Activated naive CD8-positive, alpha-beta T cell treated with anti-CD3 and anti-CD28 coated beads, Interleukin-2, amount 10 ng/mL, durations not matched to agents 7 days and 5 days (primary cell): ENCODE measurements at regions not wholly inside any gene's neighbourhood (a gene's known extent, or its start where the extent isn't known, plus 50 kb on each side); places are given as distances from the start of the nearest gene placed in this dataset.

ENCODE experiments used
- ATAC-seq: fragments of 150-1000 bp; cut with Tn5 transposase; one replicate; pipeline ENCODE4 v1.10.0; 2021; ENCODE audit warnings: low read depth, moderate library complexity
- POLR2A ChIA-PET: fragments of 350-600 bp; sonication (Branson Sonifier 250); formaldehyde crosslinking; loops from one replicate; lab custom pipeline; 2021; ENCODE audit warnings: antibody characterized with exemption; lab: Charles Lee
- DNase-seq: peaks from one replicate; pipeline ENCODE4 v3.0.0; 2021
- H3K27ac Mint-ChIP-seq: one replicate; pipeline ENCODE4 v1.8.0; 2022; ENCODE audit warnings: mild to moderate bottlenecking, mixed read lengths
- H3K27me3 Mint-ChIP-seq: one replicate; pipeline ENCODE4 v1.8.0; 2022; ENCODE audit warnings: mild to moderate bottlenecking, moderate library complexity, mixed read lengths
- H3K36me3 Mint-ChIP-seq: one replicate; pipeline ENCODE4 v1.8.0; 2021; ENCODE audit warnings: mild to moderate bottlenecking, mixed read lengths
- H3K4me1 Mint-ChIP-seq: one replicate; pipeline ENCODE4 v1.8.0; 2021; ENCODE audit warnings: mixed read lengths
- H3K4me3 Mint-ChIP-seq: one replicate; pipeline ENCODE4 v1.8.0; 2022; ENCODE audit warnings: mild to moderate bottlenecking, moderate library complexity, mixed read lengths
- H3K9me3 Mint-ChIP-seq: one replicate; pipeline ENCODE4 v1.8.0; 2021; ENCODE audit warnings: mixed read lengths

DNA sequence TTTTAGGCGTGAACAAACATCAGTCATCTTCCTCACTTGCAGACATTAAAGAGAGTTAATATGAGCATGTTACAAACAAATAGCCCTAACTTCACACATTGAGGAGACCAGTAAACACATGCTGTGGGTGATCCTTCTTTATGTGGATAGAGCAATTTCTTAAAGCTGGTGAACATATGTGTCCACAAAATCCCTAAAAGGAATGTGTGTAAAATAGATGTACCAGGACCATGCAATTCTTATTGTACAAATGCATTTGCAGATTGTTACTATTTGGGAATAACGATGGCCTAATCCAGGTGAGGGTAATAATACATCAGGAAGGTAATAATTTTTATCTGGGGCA is 228.9 kb downstream of the ALDH8A1 start:
- no peak overlapping the region for H3K27ac Mint-ChIP-seq
- no peak overlapping the region for H3K4me3 Mint-ChIP-seq
- DNase-seq (no peak), ATAC-seq (no peak)
- peaks cover 10% of the 10 kb centered on the region for H3K27me3 Mint-ChIP-seq
- H3K36me3 Mint-ChIP-seq = no peaks in the 10 kb centered on the region
- H3K9me3 Mint-ChIP-seq = no peaks in the 10 kb centered on the region
- no peaks in the 10 kb centered on the region for H3K4me1 Mint-ChIP-seq
- POLR2A ChIA-PET = no interaction called here

GRCh38 chr6:134720353-134721059 is 229.4 kb downstream of the ALDH8A1 start:
- no peak for DNase-seq

DNA sequence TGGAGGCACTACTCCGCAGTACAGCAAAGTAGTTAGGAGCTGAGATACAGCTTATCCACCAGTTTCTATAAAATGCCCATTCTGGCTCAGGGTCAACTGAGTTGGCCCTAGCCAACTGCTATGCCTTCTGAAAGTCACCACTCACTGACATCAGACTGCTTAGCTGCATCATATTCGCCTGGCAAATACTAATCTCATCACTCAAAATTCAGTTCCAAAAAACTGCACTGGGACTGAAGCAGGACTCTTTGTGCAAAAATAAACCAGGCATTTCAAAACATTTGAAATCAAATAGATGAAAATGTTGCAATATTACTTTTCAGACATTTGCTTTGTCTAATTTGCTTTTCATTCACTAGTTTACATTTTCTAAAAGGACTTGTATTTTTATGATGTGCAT is 230.0 kb downstream of the ALDH8A1 start:
- Mint-ChIP-seq H3K36me3 (no peaks in the 10 kb centered on the region), H3K4me1 (no peaks in the 10 kb centered on the region), H3K4me3 (no peak overlapping the region), H3K27me3 (peaks cover 8% of the 10 kb centered on the region), H3K9me3 (no peaks in the 10 kb centered on the region), H3K27ac (no peak overlapping the region)
- no peak for ATAC-seq
- POLR2A ChIA-PET = no interaction called here
- DNase-seq = no peak

More at GRCh38 chr6:134720353-134721059, 229.4 kb downstream of the ALDH8A1 start:
- POLR2A ChIA-PET = no interaction called here
- no peaks in the 10 kb centered on the region for H3K4me1 Mint-ChIP-seq
- no peak overlapping the region for H3K27ac Mint-ChIP-seq
- H3K4me3 Mint-ChIP-seq = no peak overlapping the region
- peaks cover 8% of the 10 kb centered on the region for H3K27me3 Mint-ChIP-seq
- no peaks in the 10 kb centered on the region for H3K9me3 Mint-ChIP-seq
- ATAC-seq = no peak
- H3K36me3 Mint-ChIP-seq = no peaks in the 10 kb centered on the region

- H3K4me1 Mint-ChIP-seq = no peaks in the 10 kb centered on the region
- H3K27ac Mint-ChIP-seq = no peak overlapping the region
- H3K36me3 Mint-ChIP-seq = no peaks in the 10 kb centered on the region
Observed at GRCh38 chr6:134719286-134719685, 230.6 kb downstream of the ALDH8A1 start.

GRCh38 chr6:134714679-134715078 is 235.2 kb downstream of the ALDH8A1 start:
- DNase-seq = no peak
- no peaks in the 10 kb centered on the region for H3K9me3 Mint-ChIP-seq
- H3K27ac Mint-ChIP-seq = no peak overlapping the region
- H3K4me1 Mint-ChIP-seq = no peaks in the 10 kb centered on the region
- POLR2A ChIA-PET = no interaction called here
- H3K27me3 Mint-ChIP-seq = no peaks in the 10 kb centered on the region
- H3K36me3 Mint-ChIP-seq = no peaks in the 10 kb centered on the region
- ATAC-seq = no peak
- no peak overlapping the region for H3K4me3 Mint-ChIP-seq

More at GRCh38 chr6:134719286-134719685, 230.6 kb downstream of the ALDH8A1 start:
- peaks cover 8% of the 10 kb centered on the region for H3K27me3 Mint-ChIP-seq
- ATAC-seq (no peak), DNase-seq (no peak)
- POLR2A ChIA-PET = no interaction called here
- H3K9me3 Mint-ChIP-seq = no peaks in the 10 kb centered on the region
- H3K4me3 Mint-ChIP-seq = no peak overlapping the region

DNA sequence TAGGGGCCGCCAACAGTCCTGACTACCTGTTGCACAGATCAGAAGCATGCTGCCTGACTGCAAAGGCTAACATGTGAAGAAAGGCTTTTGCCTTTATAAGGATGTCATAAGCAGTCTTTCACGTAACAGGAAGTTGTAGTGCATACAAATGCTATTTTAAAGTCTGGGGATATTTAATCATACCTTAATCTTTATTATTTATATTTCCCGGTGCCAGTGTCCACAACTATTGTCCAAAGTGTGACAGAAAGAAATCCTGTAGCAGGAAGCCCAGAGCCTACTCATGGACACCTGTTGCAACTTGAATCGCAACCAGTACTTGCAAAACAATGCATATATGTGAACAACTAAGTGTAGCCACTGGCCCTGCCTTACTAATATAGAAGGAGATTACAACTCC is 235.8 kb downstream of the ALDH8A1 start:
- Mint-ChIP-seq H3K27ac (no peak overlapping the region), H3K4me1 (no peaks in the 10 kb centered on the region), H3K9me3 (no peaks in the 10 kb centered on the region), H3K27me3 (no peaks in the 10 kb centered on the region), H3K4me3 (no peak overlapping the region), H3K36me3 (no peaks in the 10 kb centered on the region)
- no peak for DNase-seq
- ATAC-seq = no peak
- POLR2A ChIA-PET = no interaction called here

GRCh38 chr6:134712311-134712710 is 237.6 kb downstream of the ALDH8A1 start:
- no peaks in the 10 kb centered on the region for H3K36me3 Mint-ChIP-seq
- POLR2A ChIA-PET = no interaction called here
- DNase-seq (no peak), ATAC-seq (no peak)
- H3K27ac Mint-ChIP-seq = no peak overlapping the region
- H3K27me3 Mint-ChIP-seq = peaks cover 10% of the 10 kb centered on the region
- no peak overlapping the region for H3K4me3 Mint-ChIP-seq
- H3K4me1 Mint-ChIP-seq = no peaks in the 10 kb centered on the region
- no peaks in the 10 kb centered on the region for H3K9me3 Mint-ChIP-seq

DNA sequence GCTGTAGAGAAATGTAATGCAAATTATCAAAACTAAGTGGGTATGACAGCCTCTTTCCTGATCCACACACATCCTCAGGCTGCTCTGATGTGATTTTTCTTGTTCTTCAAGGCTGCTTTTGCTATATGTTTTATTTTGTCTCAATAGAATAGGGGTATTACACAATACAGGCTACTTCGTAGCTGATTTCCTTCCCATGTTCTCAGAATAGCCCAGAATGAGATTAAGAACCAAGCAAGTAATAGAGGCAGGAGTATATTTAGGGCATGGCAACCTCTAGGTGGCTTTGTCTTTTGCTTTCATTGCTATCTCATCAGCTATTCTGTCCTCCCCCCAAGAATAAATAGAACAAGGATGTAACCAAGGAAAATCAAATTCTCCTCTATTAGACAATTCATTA is 241.8 kb downstream of the ALDH8A1 start:
- POLR2A ChIA-PET = no interaction called here
- H3K27ac Mint-ChIP-seq = no peak overlapping the region
- H3K4me1 Mint-ChIP-seq = no peaks in the 10 kb centered on the region
- H3K4me3 Mint-ChIP-seq = no peak overlapping the region
- H3K27me3 Mint-ChIP-seq = peaks cover 13% of the 10 kb centered on the region
- ATAC-seq = no peak
- H3K36me3 Mint-ChIP-seq = no peaks in the 10 kb centered on the region
- no peaks in the 10 kb centered on the region for H3K9me3 Mint-ChIP-seq
- no peak for DNase-seq

GRCh38 chr6:134707342-134708031 is 242.4 kb downstream of the ALDH8A1 start:
- Mint-ChIP-seq H3K36me3 (no peaks in the 10 kb centered on the region), H3K9me3 (no peaks in the 10 kb centered on the region), H3K27ac (no peak overlapping the region), H3K27me3 (peaks cover 16% of the 10 kb centered on the region), H3K4me1 (no peaks in the 10 kb centered on the region), H3K4me3 (no peak overlapping the region)
- ATAC-seq (no peak), DNase-seq (no peak)
- POLR2A ChIA-PET = no interaction called here

- POLR2A ChIA-PET = no interaction called here
- no peaks in the 10 kb centered on the region for H3K4me1 Mint-ChIP-seq
- H3K27ac Mint-ChIP-seq = no peak overlapping the region
- DNase-seq = no peak
- peaks cover 16% of the 10 kb centered on the region for H3K27me3 Mint-ChIP-seq
- H3K4me3 Mint-ChIP-seq = no peak overlapping the region
- ATAC-seq = no peak
- H3K36me3 Mint-ChIP-seq = no peaks in the 10 kb centered on the region
- H3K9me3 Mint-ChIP-seq = no peaks in the 10 kb centered on the region
Observed at GRCh38 chr6:134706806-134707205, 243.1 kb downstream of the ALDH8A1 start.

GRCh38 chr6:134706153-134706552 is 243.7 kb downstream of the ALDH8A1 start:
- Mint-ChIP-seq H3K4me3 (no peak overlapping the region), H3K9me3 (no peaks in the 10 kb centered on the region), H3K27me3 (peaks cover 16% of the 10 kb centered on the region), H3K36me3 (no peaks in the 10 kb centered on the region), H3K27ac (no peak overlapping the region), H3K4me1 (no peaks in the 10 kb centered on the region)
- no peak for DNase-seq
- POLR2A ChIA-PET = no interaction called here
- ATAC-seq = no peak

DNA sequence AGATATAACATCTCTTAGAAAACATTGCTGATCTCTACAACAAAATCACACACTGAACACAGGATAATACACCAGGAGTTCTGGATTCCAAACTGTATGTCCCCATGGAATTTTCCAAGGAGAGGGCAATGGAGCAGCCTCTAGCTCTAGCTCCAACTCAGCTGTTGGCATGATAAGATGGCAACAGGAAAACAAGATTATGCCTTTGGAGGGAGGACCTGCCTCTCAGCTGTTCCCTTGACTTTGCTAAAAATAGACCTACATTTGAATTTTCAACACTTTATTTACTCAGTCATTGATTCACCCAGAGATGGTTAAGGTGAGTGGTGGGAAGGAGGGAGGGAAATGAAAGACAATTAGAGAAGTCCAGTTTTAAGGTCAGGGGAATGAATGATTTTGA is 246.7 kb downstream of the ALDH8A1 start:
- no peak overlapping the region for H3K4me3 Mint-ChIP-seq
- peaks cover 11% of the 10 kb centered on the region for H3K27me3 Mint-ChIP-seq
- no peaks in the 10 kb centered on the region for H3K36me3 Mint-ChIP-seq
- H3K4me1 Mint-ChIP-seq = no peaks in the 10 kb centered on the region
- no peak for ATAC-seq
- H3K27ac Mint-ChIP-seq = no peak overlapping the region
- H3K9me3 Mint-ChIP-seq = no peaks in the 10 kb centered on the region
- DNase-seq = no peak
- POLR2A ChIA-PET = no interaction called here

DNA sequence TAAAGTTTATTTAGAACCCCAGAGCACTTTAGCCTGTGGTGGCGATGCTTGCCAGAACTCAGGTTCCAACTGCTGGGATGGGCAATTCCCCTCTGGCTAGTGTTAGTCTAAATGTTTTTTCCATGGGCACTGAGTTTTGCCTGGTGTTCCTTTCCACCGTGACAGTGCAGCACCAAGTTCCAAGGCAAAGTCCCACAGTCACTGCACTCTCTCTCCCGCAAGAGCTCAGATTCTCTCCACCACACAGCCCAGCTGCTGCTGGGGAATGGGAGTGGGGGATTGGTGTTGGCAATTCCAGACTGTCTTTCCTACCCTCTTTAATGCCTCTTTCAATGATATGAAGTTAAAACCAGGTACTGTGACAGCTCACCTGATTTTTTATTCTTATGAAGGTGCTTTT is 247.6 kb downstream of the ALDH8A1 start:
- POLR2A ChIA-PET = no interaction called here
- Mint-ChIP-seq H3K4me1 (no peaks in the 10 kb centered on the region), H3K27me3 (peaks cover 8% of the 10 kb centered on the region), H3K27ac (no peak overlapping the region), H3K36me3 (no peaks in the 10 kb centered on the region), H3K4me3 (no peak overlapping the region), H3K9me3 (no peaks in the 10 kb centered on the region)
- ATAC-seq (no peak), DNase-seq (no peak)

DNA sequence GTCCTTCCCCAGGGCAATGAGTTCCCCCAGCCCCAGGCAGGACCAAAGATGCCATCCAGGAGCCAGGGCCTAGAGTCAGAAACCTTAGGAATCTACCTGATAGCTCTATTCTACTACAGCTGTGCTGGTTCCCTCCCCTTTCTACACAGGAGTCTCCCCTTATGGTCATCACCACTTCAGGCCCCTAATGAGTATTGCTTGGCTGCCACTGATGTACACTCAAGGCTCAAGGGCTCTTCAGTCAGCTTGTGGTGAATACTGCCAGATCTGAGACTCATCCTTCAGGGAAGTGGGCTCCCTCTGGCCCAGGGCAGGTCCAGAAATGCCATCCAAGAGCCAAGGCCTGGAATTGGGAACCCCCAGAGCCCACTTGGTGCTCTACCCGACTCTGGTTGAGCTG is 248.6 kb downstream of the ALDH8A1 start:
- H3K27ac Mint-ChIP-seq = no peak overlapping the region
- ATAC-seq = no peak
- POLR2A ChIA-PET = no interaction called here
- no peak for DNase-seq
- no peaks in the 10 kb centered on the region for H3K4me1 Mint-ChIP-seq
- H3K27me3 Mint-ChIP-seq = peaks cover 16% of the 10 kb centered on the region
- no peak overlapping the region for H3K4me3 Mint-ChIP-seq
- H3K9me3 Mint-ChIP-seq = no peaks in the 10 kb centered on the region
- no peaks in the 10 kb centered on the region for H3K36me3 Mint-ChIP-seq
